ENCODE measurements at regions not wholly inside any gene's neighbourhood (a gene's known extent, or its start where the extent isn't known, plus 50 kb on each side); places are given as distances from the start of the nearest gene placed in this dataset.

GRCh38 chr5:109917154-109917546 lies 227.4 kb downstream of the MAN2A1 start:
- Histone ChIP-seq H3K9me3 (no peaks in the 10 kb centered on the region), H3K27ac (no peak overlapping the region), H3K27me3 (no peaks in the 10 kb centered on the region), H3K4me1 (no peaks in the 10 kb centered on the region), H3K4me3 (no peak overlapping the region), H3K36me3 (ENCODE audit: low read depth, missing control alignments) (no peaks in the 10 kb centered on the region)
- intact Hi-C loops (cut with DNase I; ENCODE audit: low total_unique reads), result no loop called here
- 70 to 73% methylated on average over 4 of the region's 4 CpGs for WGBS, 2 donors
- DNase-seq, result no peak
- TF ChIP-seq CTCF (IDR thresholded peaks at IDR 0.05) (no peak), POLR2A (IDR thresholded peaks at IDR 0.05) (no peak)

- intact Hi-C loops (cut with DNase I; ENCODE audit: low total_unique reads), result no loop called here
- no peak overlapping the region for H3K27ac ChIP-seq
- no peaks in the 10 kb centered on the region for H3K27me3 ChIP-seq
- TF ChIP-seq CTCF (IDR thresholded peaks at IDR 0.05) (no peak), POLR2A (IDR thresholded peaks at IDR 0.05) (no peak)
- no peak for DNase-seq
- no peak overlapping the region for H3K4me3 ChIP-seq
- H3K9me3 ChIP-seq, result no peaks in the 10 kb centered on the region
- H3K4me1 ChIP-seq, result no peaks in the 10 kb centered on the region
- WGBS, 2 donors, result 87% methylated on average over 4 of the region's 4 CpGs
- H3K36me3 ChIP-seq (ENCODE audit: low read depth, missing control alignments), result no peaks in the 10 kb centered on the region
Measured at GRCh38 chr5:109917966-109918365, 228.2 kb downstream of the MAN2A1 start.

- DNase-seq, result no peak
- no peaks in the 10 kb centered on the region for H3K4me1 ChIP-seq
- H3K4me3 ChIP-seq, result no peak overlapping the region
- no peak overlapping the region for H3K27ac ChIP-seq
- intact Hi-C loops (cut with DNase I; ENCODE audit: low total_unique reads), result no loop called here
- no peaks in the 10 kb centered on the region for H3K27me3 ChIP-seq
- H3K36me3 ChIP-seq (ENCODE audit: low read depth, missing control alignments), result no peaks in the 10 kb centered on the region
- 78% methylated on average over 4 of the region's 4 CpGs for WGBS, 2 donors
- H3K9me3 ChIP-seq, result no peaks in the 10 kb centered on the region
- no peak for TF ChIP-seq POLR2A (IDR thresholded peaks at IDR 0.05)
- TF ChIP-seq CTCF (IDR thresholded peaks at IDR 0.05), result no peak
Measured at GRCh38 chr5:109920736-109921135, 231.0 kb downstream of the MAN2A1 start.

- H3K4me3 ChIP-seq, result no peak overlapping the region
- no peaks in the 10 kb centered on the region for H3K4me1 ChIP-seq
- peak; percentile 42 for DNase-seq
- no peak overlapping the region for H3K27ac ChIP-seq
- H3K36me3 ChIP-seq (ENCODE audit: low read depth, missing control alignments), result no peaks in the 10 kb centered on the region
- intact Hi-C loops (cut with DNase I; ENCODE audit: low total_unique reads), result no loop called here
- H3K9me3 ChIP-seq, result no peaks in the 10 kb centered on the region
- TF ChIP-seq CTCF (IDR thresholded peaks at IDR 0.05), result no peak
- no peak for TF ChIP-seq POLR2A (IDR thresholded peaks at IDR 0.05)
- no peaks in the 10 kb centered on the region for H3K27me3 ChIP-seq
- 56 to 61% methylated on average over 2 to 5 of the region's 5 CpGs for WGBS, 2 donors
Measured at GRCh38 chr5:109921735-109922380, 232.1 kb downstream of the MAN2A1 start.

GRCh38 chr5:109922381-109922995 lies 232.8 kb downstream of the MAN2A1 start:
- Histone ChIP-seq H3K27me3 (no peaks in the 10 kb centered on the region), H3K27ac (no peak overlapping the region), H3K36me3 (ENCODE audit: low read depth, missing control alignments) (no peaks in the 10 kb centered on the region), H3K4me3 (no peak overlapping the region), H3K4me1 (no peaks in the 10 kb centered on the region), H3K9me3 (no peaks in the 10 kb centered on the region)
- DNase-seq, result no peak
- intact Hi-C loops (cut with DNase I; ENCODE audit: low total_unique reads), result no loop called here
- TF ChIP-seq CTCF (IDR thresholded peaks at IDR 0.05), result no peak
- TF ChIP-seq POLR2A (IDR thresholded peaks at IDR 0.05), result no peak
- WGBS, 2 donors, result 45 to 49% methylated on average over 6 of the region's 6 CpGs

Data from testis (tissue), 2 donors.